GM23248 (cell line): ENCODE measurements at regions not wholly inside any gene's neighbourhood (a gene's known extent, or its start where the extent isn't known, plus 50 kb on each side); places are given as distances from the start of the nearest gene placed in this dataset.

Experiments
- DNase-seq: peaks from one replicate; pipeline ENCODE4 v3.0.0-alpha.2; 2015
- H2AFZ ChIP-seq: fragments of 200-600 bp; sonication (generic); 2 replicates; pipeline ENCODE4 v1.6.1; 2016; ENCODE audit warnings: antibody characterized with exemption
- H3F3A ChIP-seq: fragments of 200-600 bp; sonication (generic); 2 replicates; pipeline ENCODE4 v1.6.1; 2016; ENCODE audit warnings: mild to moderate bottlenecking, antibody characterized with exemption, mixed run types; ENCODE audit not compliant: insufficient read depth
- H3K27ac ChIP-seq: fragments of 200-600 bp; sonication (generic); 2 replicates; pipeline ENCODE4 v1.5.1; 2016; ENCODE audit warnings: mild to moderate bottlenecking
- H3K27me3 ChIP-seq: fragments of 200-600 bp; sonication (generic); replicated peaks from 2 replicates; pipeline ENCODE4 v1.6.1; 2016; ENCODE audit warnings: mild to moderate bottlenecking; ENCODE audit not compliant: insufficient read depth
- H3K36me3 ChIP-seq: fragments of 200-600 bp; sonication (generic); 2 replicates; pipeline ENCODE4 v1.6.1; 2016; ENCODE audit warnings: low read depth, mild to moderate bottlenecking
- H3K4me1 ChIP-seq: fragments of 200-600 bp; sonication (generic); 2 replicates; pipeline ENCODE4 v1.6.1; 2016; ENCODE audit warnings: mild to moderate bottlenecking; ENCODE audit not compliant: insufficient read depth
- H3K4me2 ChIP-seq: fragments of 200-600 bp; sonication (generic); one replicate; pipeline ENCODE4 v1.6.1; 2016; ENCODE audit warnings: mild to moderate bottlenecking; ENCODE audit not compliant: unreplicated experiment
- H3K4me3 ChIP-seq: fragments of 200-600 bp; sonication (generic); 2 replicates; pipeline ENCODE4 v1.5.1; 2016; ENCODE audit warnings: mild to moderate bottlenecking
- H3K79me2 ChIP-seq: fragments of 200-600 bp; sonication (generic); 2 replicates; pipeline ENCODE4 v1.6.1; 2016; ENCODE audit warnings: mild to moderate bottlenecking; ENCODE audit not compliant: insufficient read depth
- H3K9ac ChIP-seq: fragments of 200-600 bp; sonication (generic); 2 replicates; pipeline ENCODE4 v1.6.1; 2016; ENCODE audit warnings: mild to moderate bottlenecking
- H3K9me2 ChIP-seq: fragments of 200-600 bp; sonication (generic); 2 replicates; pipeline ENCODE4 v1.6.1; 2016; ENCODE audit warnings: mixed run types, mild to moderate bottlenecking, moderate library complexity; ENCODE audit not compliant: insufficient read depth
- H3K9me3 ChIP-seq: fragments of 200-600 bp; sonication (generic); one replicate; pipeline ENCODE4 v1.6.1; 2017; ENCODE audit warnings: low read depth
- H4K20me1 ChIP-seq: fragments of 200-600 bp; sonication (generic); 2 replicates; pipeline ENCODE4 v1.6.0; 2016; ENCODE audit not compliant: insufficient read depth
- EZH2 ChIP-seq: fragments of 200-600 bp; sonication (generic); IDR thresholded peaks from 2 replicates; pipeline ENCODE4 v1.6.1; 2018; ENCODE audit warnings: antibody characterized with exemption, mild to moderate bottlenecking; ENCODE audit not compliant: insufficient read depth, poor library complexity, severe bottlenecking
- EZH2phosphoT487 ChIP-seq: fragments of 200-600 bp; sonication (generic); IDR thresholded peaks from 2 replicates; pipeline ENCODE4 v1.6.1; 2018; ENCODE audit warnings: antibody characterized with exemption, moderate library complexity, mild to moderate bottlenecking, low read depth; ENCODE audit not compliant: insufficient read depth
- WGBS, 2 experiments: methylation state at CpG; one replicate each; pipeline ENCODE4 v1.1.6; 2015 to 2017; ENCODE audit warnings: low lambda C conversion rate in 2 of 2, low coverage in 1 of 2; ENCODE audit errors: missing lambda C conversion rate in 2 of 2; 5-methylcytosine and 5-hydroxymethylcytosine counted together
- in situ Hi-C: fragments of 300-500 bp; cut with MboI; formaldehyde crosslinking; loops from 2 replicates; pipeline ENCODE4 v1.15.0; 2020

GRCh38 chr7:106377847-106378361, 93.1 kb upstream of the NAMPT start:
- Histone ChIP-seq H3K9ac (no peak overlapping the region), H3K4me2 (no peak overlapping the region), H3F3A (no peaks in the 10 kb centered on the region), H3K9me3 (no peaks in the 10 kb centered on the region), H3K36me3 (no peaks in the 10 kb centered on the region), H3K4me1 (no peaks in the 10 kb centered on the region), H3K79me2 (no peaks in the 10 kb centered on the region), H3K27ac (no peak overlapping the region), H4K20me1 (no peaks in the 10 kb centered on the region), H3K4me3 (no peak overlapping the region), H3K27me3 (no peaks in the 10 kb centered on the region; the same call in 1 of the 2 replicates), H2AFZ (no peak overlapping the region; the same call in 1 of the 2 replicates), H3K9me2 (no peaks in the 10 kb centered on the region)
- WGBS, 2 experiments: 93 to 94% methylated on average over 3 of the region's 3 CpGs
- DNase-seq: no peak
- in situ Hi-C loops: no loop called here
- TF ChIP-seq EZH2phosphoT487: no peak
- TF ChIP-seq EZH2: no peak

- Histone ChIP-seq H3K9ac (no peak overlapping the region), H3K4me2 (no peak overlapping the region), H3K4me3 (no peak overlapping the region), H3K79me2 (no peaks in the 10 kb centered on the region), H3K4me1 (no peaks in the 10 kb centered on the region), H3K27ac (no peak overlapping the region), H3K36me3 (no peaks in the 10 kb centered on the region), H3K9me2 (no peaks in the 10 kb centered on the region), H2AFZ (no peak overlapping the region), H4K20me1 (no peaks in the 10 kb centered on the region), H3F3A (no peaks in the 10 kb centered on the region), H3K9me3 (no peaks in the 10 kb centered on the region), H3K27me3 (no peaks in the 10 kb centered on the region; the same call in 1 of the 2 replicates)
- in situ Hi-C loops: no loop called here
- 74 to 78% methylated on average over 3 of the region's 3 CpGs for WGBS, 2 experiments
- TF ChIP-seq EZH2 (no peak), EZH2phosphoT487 (no peak)
- DNase-seq: no peak
Measured at GRCh38 chr7:106376026-106376799, 91.4 kb upstream of the NAMPT start.

- Histone ChIP-seq H3K9ac (no peak overlapping the region), H3K9me2 (no peaks in the 10 kb centered on the region), H3K79me2 (no peaks in the 10 kb centered on the region), H3K27me3 (no peaks in the 10 kb centered on the region), H3K27ac (no peak overlapping the region), H4K20me1 (no peaks in the 10 kb centered on the region), H3K4me3 (no peak overlapping the region), H3F3A (no peaks in the 10 kb centered on the region), H3K36me3 (no peaks in the 10 kb centered on the region), H3K4me1 (no peaks in the 10 kb centered on the region), H3K4me2 (no peak overlapping the region), H3K9me3 (no peaks in the 10 kb centered on the region), H2AFZ (no peak overlapping the region)
- TF ChIP-seq EZH2 (no peak), EZH2phosphoT487 (no peak)
- no peak for DNase-seq
- in situ Hi-C loops: no loop called here
- WGBS, 2 experiments: 94 to 95% methylated on average over 2 of the region's 2 CpGs
Measured at GRCh38 chr7:106375499-106375898, 90.7 kb upstream of the NAMPT start.

GRCh38 chr7:106374437-106374836, 89.7 kb upstream of the NAMPT start:
- H3K9me3 ChIP-seq: no peaks in the 10 kb centered on the region
- TF ChIP-seq EZH2: no peak
- no peak for TF ChIP-seq EZH2phosphoT487
- H3K36me3 ChIP-seq: no peaks in the 10 kb centered on the region
- H3K4me2 ChIP-seq: no peak overlapping the region
- in situ Hi-C loops: no loop called here
- DNase-seq: no peak
- H3K9me2 ChIP-seq: no peaks in the 10 kb centered on the region
- no peak overlapping the region for H3K27ac ChIP-seq
- H3K9ac ChIP-seq: no peak overlapping the region
- H4K20me1 ChIP-seq: no peaks in the 10 kb centered on the region
- no peaks in the 10 kb centered on the region for H3K27me3 ChIP-seq
- 0 out of 2 replicates have a peak, but pooled peaks cover 4% of the 10 kb centered on the region for H3K4me1 ChIP-seq
- WGBS, 2 experiments: 86 to 92% methylated on average over 1 of the region's 1 CpG
- H2AFZ ChIP-seq: no peak overlapping the region
- H3K79me2 ChIP-seq: no peaks in the 10 kb centered on the region
- H3K4me3 ChIP-seq: no peak overlapping the region
- H3F3A ChIP-seq: peaks cover 8% of the 10 kb centered on the region; the same call in 1 of the 2 replicates
